ENCODE measurements at regions not wholly inside any gene's neighbourhood (a gene's known extent, or its start where the extent isn't known, plus 50 kb on each side); places are given as distances from the start of the nearest gene placed in this dataset.
A peak's percentile ranks its signal among the peaks of the same experiment; 100 is the strongest.
"Not testable (repeated sequence)": the region's sequence is repeated elsewhere in the genome, so short reads cannot be mapped to it uniquely, and the experiment has no call there.

GRCh38 chr2:89960570-89960969 lies 1269.1 kb downstream of the RPIA start:
- H3K4me1 Mint-ChIP-seq (ENCODE audit: low read depth); H3K4me3 ChIP-seq (ENCODE audit: low read length); CTCF ChIA-PET; H3K9me3 Mint-ChIP-seq; H3K27me3 Mint-ChIP-seq; ATAC-seq (ENCODE audit: poor library complexity); H3K9me3 ChIP-seq (ENCODE audit: control insufficient read depth in 1 of 2, insufficient read depth in 1 of 2, low read length in 2 of 2); H3K36me3 Mint-ChIP-seq (ENCODE audit: low read depth); H3K4me3 Mint-ChIP-seq; H3K27ac ChIP-seq (ENCODE audit: low read depth in 1 of 2, low read length in 2 of 2); intact Hi-C loops (cut with DNase I, micrococcal nuclease); H3K4me1 ChIP-seq (ENCODE audit: insufficient read depth, low read length); H3K27ac Mint-ChIP-seq; H3K36me3 ChIP-seq (ENCODE audit: insufficient read depth, low read length); H3K27me3 ChIP-seq (ENCODE audit: control insufficient read depth in 1 of 2, insufficient read depth in 2 of 2, low read length in 2 of 2); DNase-seq; POLR2A ChIA-PET: not testable (repeated sequence)

DNA sequence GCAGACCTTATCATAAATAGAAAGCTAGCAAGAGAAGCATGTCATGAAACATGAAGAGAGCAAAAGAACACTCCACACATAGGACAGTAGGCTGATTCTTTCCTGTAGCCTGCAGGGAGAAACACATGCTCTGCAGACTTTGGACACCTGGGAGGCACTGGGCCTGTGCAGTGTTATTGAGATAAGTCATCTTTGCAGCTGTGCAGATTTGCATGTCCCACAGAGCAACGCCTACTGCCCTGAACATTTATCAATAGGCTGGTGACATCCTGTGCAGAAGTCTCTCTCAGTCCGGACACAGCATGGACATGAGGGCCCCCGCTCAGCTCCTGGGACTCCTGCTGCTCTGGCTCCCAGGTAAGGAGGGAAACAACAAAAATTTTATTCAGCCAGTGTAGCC lies 1277.1 kb downstream of the RPIA start:
- H3K27me3 Mint-ChIP-seq; H3K27ac ChIP-seq (ENCODE audit: low read depth in 1 of 2, low read length in 2 of 2); H3K4me1 Mint-ChIP-seq (ENCODE audit: low read depth); H3K4me3 Mint-ChIP-seq; CTCF ChIA-PET; H3K36me3 Mint-ChIP-seq (ENCODE audit: low read depth); H3K27ac Mint-ChIP-seq; intact Hi-C loops (cut with DNase I, micrococcal nuclease); DNase-seq; H3K27me3 ChIP-seq (ENCODE audit: control insufficient read depth in 1 of 2, insufficient read depth in 2 of 2, low read length in 2 of 2); H3K36me3 ChIP-seq (ENCODE audit: insufficient read depth, low read length); H3K9me3 Mint-ChIP-seq; ATAC-seq (ENCODE audit: poor library complexity); H3K4me3 ChIP-seq (ENCODE audit: low read length); H3K4me1 ChIP-seq (ENCODE audit: insufficient read depth, low read length); POLR2A ChIA-PET; H3K9me3 ChIP-seq (ENCODE audit: control insufficient read depth in 1 of 2, insufficient read depth in 1 of 2, low read length in 2 of 2): not testable (repeated sequence)

- H3K9me3 ChIP-seq (ENCODE audit: control insufficient read depth in 1 of 2, insufficient read depth in 1 of 2, low read length in 2 of 2); H3K27ac ChIP-seq (ENCODE audit: low read depth in 1 of 2, low read length in 2 of 2); intact Hi-C loops (cut with DNase I, micrococcal nuclease); POLR2A ChIA-PET; H3K27me3 Mint-ChIP-seq; H3K36me3 ChIP-seq (ENCODE audit: insufficient read depth, low read length); H3K27me3 ChIP-seq (ENCODE audit: control insufficient read depth in 1 of 2, insufficient read depth in 2 of 2, low read length in 2 of 2); H3K36me3 Mint-ChIP-seq (ENCODE audit: low read depth); H3K4me3 Mint-ChIP-seq; H3K4me3 ChIP-seq (ENCODE audit: low read length); H3K27ac Mint-ChIP-seq; H3K4me1 ChIP-seq (ENCODE audit: insufficient read depth, low read length); ATAC-seq (ENCODE audit: poor library complexity); H3K4me1 Mint-ChIP-seq (ENCODE audit: low read depth); CTCF ChIA-PET; H3K9me3 Mint-ChIP-seq; DNase-seq: not testable (repeated sequence)
Observed at GRCh38 chr2:89969190-89969589, 1277.7 kb downstream of the RPIA start.

- DNase-seq, result peak in 1 of 14 experiments; percentile 3
- H3K27me3 ChIP-seq (ENCODE audit: control insufficient read depth in 1 of 2, insufficient read depth in 2 of 2, low read length in 2 of 2); ATAC-seq (ENCODE audit: poor library complexity); H3K27ac ChIP-seq (ENCODE audit: low read depth in 1 of 2, low read length in 2 of 2); intact Hi-C loops (cut with DNase I, micrococcal nuclease); H3K4me3 Mint-ChIP-seq; H3K9me3 ChIP-seq (ENCODE audit: control insufficient read depth in 1 of 2, insufficient read depth in 1 of 2, low read length in 2 of 2); H3K4me1 Mint-ChIP-seq (ENCODE audit: low read depth); H3K27me3 Mint-ChIP-seq; H3K4me1 ChIP-seq (ENCODE audit: insufficient read depth, low read length); POLR2A ChIA-PET; H3K9me3 Mint-ChIP-seq; H3K36me3 ChIP-seq (ENCODE audit: insufficient read depth, low read length); H3K27ac Mint-ChIP-seq; H3K36me3 Mint-ChIP-seq (ENCODE audit: low read depth); CTCF ChIA-PET; H3K4me3 ChIP-seq (ENCODE audit: low read length): not testable (repeated sequence)
Observed at GRCh38 chr2:89973849-89974248, 1282.4 kb downstream of the RPIA start.

DNA sequence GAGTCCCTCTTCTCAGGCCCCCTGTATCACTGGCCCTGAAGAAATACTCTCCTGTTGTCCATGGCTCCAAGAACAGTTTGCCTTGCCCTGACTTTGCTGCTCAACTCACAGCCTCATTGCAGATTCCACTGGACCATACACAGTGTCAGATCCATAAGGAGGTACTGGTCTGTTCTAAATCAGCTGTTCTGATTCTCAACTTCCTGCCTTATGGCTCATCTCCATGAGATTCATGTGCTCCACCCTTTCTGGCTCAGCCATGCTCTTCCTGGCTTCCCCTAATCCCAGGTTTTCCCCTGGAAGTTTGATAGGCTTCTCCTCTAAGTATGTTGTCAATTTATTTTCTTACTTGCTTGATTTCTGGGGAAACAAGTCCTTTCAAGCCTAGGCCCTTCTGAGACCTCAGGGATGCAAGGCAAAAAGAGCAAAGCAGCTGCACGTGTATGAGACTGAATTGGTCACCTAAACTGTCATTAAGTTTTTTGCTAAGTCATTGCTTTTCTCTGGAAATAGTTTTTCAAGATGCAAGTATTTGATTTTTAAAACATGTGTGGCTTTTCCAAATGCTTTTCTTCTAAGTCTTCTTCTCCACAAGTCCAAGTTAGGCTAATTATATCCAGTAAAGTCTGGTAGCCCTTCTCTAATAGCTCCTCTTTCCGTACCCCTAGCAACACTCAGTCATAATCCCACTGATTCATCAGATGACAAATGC lies 1288.5 kb downstream of the RPIA start:
- CTCF ChIA-PET; H3K9me3 Mint-ChIP-seq; H3K27me3 Mint-ChIP-seq; H3K4me3 ChIP-seq (ENCODE audit: low read length); intact Hi-C loops (cut with DNase I, micrococcal nuclease); H3K4me1 ChIP-seq (ENCODE audit: insufficient read depth, low read length); H3K27ac Mint-ChIP-seq; H3K4me1 Mint-ChIP-seq (ENCODE audit: low read depth); POLR2A ChIA-PET; H3K36me3 Mint-ChIP-seq (ENCODE audit: low read depth); H3K36me3 ChIP-seq (ENCODE audit: insufficient read depth, low read length); H3K27ac ChIP-seq (ENCODE audit: low read depth in 1 of 2, low read length in 2 of 2); H3K4me3 Mint-ChIP-seq; H3K9me3 ChIP-seq (ENCODE audit: control insufficient read depth in 1 of 2, insufficient read depth in 1 of 2, low read length in 2 of 2); ATAC-seq (ENCODE audit: poor library complexity); DNase-seq; H3K27me3 ChIP-seq (ENCODE audit: control insufficient read depth in 1 of 2, insufficient read depth in 2 of 2, low read length in 2 of 2): not testable (repeated sequence)

DNA sequence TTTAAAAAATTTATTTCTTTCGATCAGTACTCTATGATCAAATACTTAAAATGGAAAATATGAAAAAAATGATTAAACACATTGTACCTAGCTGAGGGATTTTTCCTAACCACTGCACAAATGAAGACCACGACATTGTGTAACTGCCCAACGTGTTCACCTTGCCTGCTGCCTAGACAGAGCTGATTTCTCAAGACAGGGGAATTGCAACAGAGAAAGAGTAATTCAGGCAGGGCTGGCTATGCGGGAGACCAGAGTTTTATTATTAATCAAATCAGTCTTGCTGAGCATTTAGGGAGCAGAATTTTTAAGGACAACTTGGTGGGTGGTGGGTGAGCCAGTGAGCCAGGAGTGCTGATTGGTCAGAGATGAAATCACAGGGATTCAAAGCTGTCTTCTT lies 1290.8 kb downstream of the RPIA start:
- H3K4me1 Mint-ChIP-seq (ENCODE audit: low read depth); ATAC-seq (ENCODE audit: poor library complexity); H3K36me3 Mint-ChIP-seq (ENCODE audit: low read depth); H3K9me3 Mint-ChIP-seq; H3K4me3 Mint-ChIP-seq; H3K27me3 ChIP-seq (ENCODE audit: control insufficient read depth in 1 of 2, insufficient read depth in 2 of 2, low read length in 2 of 2); intact Hi-C loops (cut with DNase I, micrococcal nuclease); H3K27me3 Mint-ChIP-seq; H3K27ac ChIP-seq (ENCODE audit: low read depth in 1 of 2, low read length in 2 of 2); H3K4me3 ChIP-seq (ENCODE audit: low read length); H3K4me1 ChIP-seq (ENCODE audit: insufficient read depth, low read length); CTCF ChIA-PET; H3K9me3 ChIP-seq (ENCODE audit: control insufficient read depth in 1 of 2, insufficient read depth in 1 of 2, low read length in 2 of 2); POLR2A ChIA-PET; H3K27ac Mint-ChIP-seq; DNase-seq; H3K36me3 ChIP-seq (ENCODE audit: insufficient read depth, low read length): not testable (repeated sequence)

DNA sequence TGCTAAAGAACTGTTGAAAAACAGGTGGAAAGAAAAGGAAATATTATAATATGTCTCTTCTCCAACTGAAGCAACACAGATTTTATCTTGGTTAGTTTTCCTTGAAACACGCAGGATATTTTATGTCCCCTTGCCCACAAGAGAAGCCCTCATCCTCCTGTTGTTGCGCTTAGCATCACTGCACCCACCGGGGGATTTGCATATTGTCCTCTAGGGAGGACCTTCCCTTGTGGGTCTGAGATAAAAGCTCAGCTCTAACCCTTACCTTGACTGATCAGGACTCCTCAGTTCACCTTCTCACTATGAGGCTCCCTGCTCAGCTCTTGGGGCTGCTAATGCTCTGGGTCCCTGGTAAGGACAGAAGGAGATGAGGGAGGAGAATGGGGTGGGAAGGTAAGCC lies 1294.2 kb downstream of the RPIA start:
- H3K4me1 ChIP-seq (ENCODE audit: insufficient read depth, low read length); H3K27me3 ChIP-seq (ENCODE audit: control insufficient read depth in 1 of 2, insufficient read depth in 2 of 2, low read length in 2 of 2); H3K4me3 Mint-ChIP-seq; ATAC-seq (ENCODE audit: poor library complexity); intact Hi-C loops (cut with DNase I, micrococcal nuclease); H3K4me3 ChIP-seq (ENCODE audit: low read length); H3K4me1 Mint-ChIP-seq (ENCODE audit: low read depth); H3K27ac ChIP-seq (ENCODE audit: low read depth in 1 of 2, low read length in 2 of 2); H3K27ac Mint-ChIP-seq; H3K9me3 ChIP-seq (ENCODE audit: control insufficient read depth in 1 of 2, insufficient read depth in 1 of 2, low read length in 2 of 2); CTCF ChIA-PET; H3K36me3 ChIP-seq (ENCODE audit: insufficient read depth, low read length); DNase-seq; H3K27me3 Mint-ChIP-seq; POLR2A ChIA-PET; H3K9me3 Mint-ChIP-seq; H3K36me3 Mint-ChIP-seq (ENCODE audit: low read depth): not testable (repeated sequence)
